ENCODE measurements at regions not wholly inside any gene's neighbourhood (a gene's known extent, or its start where the extent isn't known, plus 50 kb on each side); places are given as distances from the start of the nearest gene placed in this dataset.

- TF ChIP-seq POLR2A (IDR thresholded peaks at IDR 0.05; ENCODE audit: low read depth, low read length) (no peak), POLR2AphosphoS5 (IDR thresholded peaks at IDR 0.05; ENCODE audit: low read depth, low read length) (no peak), TAF1 (IDR thresholded peaks at IDR 0.05; ENCODE audit: borderline replicate concordance, low read depth, low read length) (no peak)
Measured at GRCh38 chr16:5607169-5607568, 509.6 kb upstream of the EEF2KMT start.

Measured in GM12892 (cell line).